H9 (cell line): ENCODE measurements at regions not wholly inside any gene's neighbourhood (a gene's known extent, or its start where the extent isn't known, plus 50 kb on each side); places are given as distances from the start of the nearest gene placed in this dataset.

ENCODE experiments used
- DNase-seq: peaks from one replicate; pipeline ENCODE4 v3.0.0-alpha.2; 2017
- H2AFZ ChIP-seq: one replicate; pipeline ENCODE4 v1.6.1; 2013; ENCODE audit warnings: mild to moderate bottlenecking, low read length, control low read depth, moderate library complexity
- H2AK5ac ChIP-seq: 2 replicates; pipeline ENCODE4 v1.6.1; 2013; ENCODE audit warnings: low read length, control low read depth, mixed read lengths; ENCODE audit not compliant: insufficient read length
- H2BK120ac ChIP-seq: one replicate; pipeline ENCODE4 v1.6.1; 2013; ENCODE audit warnings: low read depth, mild to moderate bottlenecking, low read length, control low read depth, inconsistent platforms; ENCODE audit not compliant: poor library complexity, severe bottlenecking
- H2BK12ac ChIP-seq: 2 replicates; pipeline ENCODE4 v1.6.1; 2013; ENCODE audit warnings: low read length, control low read depth, mixed read lengths, low read depth; ENCODE audit not compliant: insufficient read length
- H2BK15ac ChIP-seq: 2 replicates; pipeline ENCODE4 v1.6.1; 2013; ENCODE audit warnings: low read depth, low read length, control low read depth
- H2BK20ac ChIP-seq: one replicate; pipeline ENCODE4 v1.6.1; 2013; ENCODE audit warnings: low read depth, mild to moderate bottlenecking, low read length, control low read depth, inconsistent platforms; ENCODE audit not compliant: poor library complexity, severe bottlenecking
- H2BK5ac ChIP-seq: 2 replicates; pipeline ENCODE4 v1.6.1; 2013; ENCODE audit warnings: low read length, control low read depth, mixed read lengths; ENCODE audit not compliant: insufficient read length
- H3K14ac ChIP-seq: 2 replicates; pipeline ENCODE4 v1.6.1; 2013; ENCODE audit warnings: low read length, control low read depth; ENCODE audit not compliant: insufficient read depth
- H3K18ac ChIP-seq: 2 replicates; pipeline ENCODE4 v1.6.1; 2013; ENCODE audit warnings: low read depth, mild to moderate bottlenecking, mixed read lengths, low read length, control low read depth; ENCODE audit not compliant: insufficient read length
- H3K23ac ChIP-seq: 2 replicates; pipeline ENCODE4 v1.6.1; 2013; ENCODE audit warnings: low read length, control low read depth, mixed read lengths, low read depth; ENCODE audit not compliant: insufficient read length
- H3K23me2 ChIP-seq: 2 replicates; pipeline ENCODE4 v1.6.1; 2013; ENCODE audit warnings: low read depth, mild to moderate bottlenecking, mixed read lengths, low read length, control low read depth; ENCODE audit not compliant: insufficient read length, poor library complexity, severe bottlenecking
- H3K27ac ChIP-seq: 2 replicates; pipeline ENCODE4 v1.5.1; 2013; ENCODE audit warnings: low read length, control low read depth, mixed read lengths, low read depth; ENCODE audit not compliant: insufficient read length
- H3K27me3 ChIP-seq: 2 replicates; pipeline ENCODE4 v1.6.1; 2013; ENCODE audit warnings: low read length, control low read depth, inconsistent platforms; ENCODE audit not compliant: insufficient read depth
- H3K4ac ChIP-seq: 2 replicates; pipeline ENCODE4 v1.6.1; 2013; ENCODE audit warnings: low read depth, mild to moderate bottlenecking, control low read depth, inconsistent platforms, low read length, moderate library complexity
- H3K4me1 ChIP-seq: 2 replicates; pipeline ENCODE4 v1.6.1; 2013; ENCODE audit warnings: low read length, control low read depth, inconsistent platforms; ENCODE audit not compliant: insufficient read depth
- H3K4me2 ChIP-seq: 2 replicates; pipeline ENCODE4 v1.6.1; 2013; ENCODE audit warnings: low read length, control low read depth, mixed read lengths; ENCODE audit not compliant: insufficient read length, insufficient read depth
- H3K56ac ChIP-seq: 2 replicates; pipeline ENCODE4 v1.6.1; 2013; ENCODE audit warnings: low read depth, mild to moderate bottlenecking, mixed read lengths, low read length, control low read depth; ENCODE audit not compliant: insufficient read length
- H3K79me1 ChIP-seq: 2 replicates; pipeline ENCODE4 v1.6.1; 2013; ENCODE audit warnings: low read depth, mild to moderate bottlenecking, moderate library complexity, low read length, control low read depth, inconsistent platforms; ENCODE audit not compliant: insufficient read depth, poor library complexity, severe bottlenecking
- H3K79me2 ChIP-seq: 2 replicates; pipeline ENCODE4 v1.6.1; 2013; ENCODE audit warnings: low read length, control low read depth, inconsistent platforms; ENCODE audit not compliant: insufficient read depth
- H3K9ac ChIP-seq: 2 replicates; pipeline ENCODE4 v1.6.1; 2013; ENCODE audit warnings: low read length, control low read depth, mixed read lengths; ENCODE audit not compliant: insufficient read length; ENCODE audit errors: extremely low read depth
- H3K9me3 ChIP-seq: one replicate; pipeline ENCODE4 v1.6.1; 2013; ENCODE audit warnings: low read depth, low read length, inconsistent platforms; ENCODE audit not compliant: control insufficient read depth
- H3T11ph ChIP-seq: one replicate; pipeline ENCODE4 v1.6.1; 2013; ENCODE audit warnings: mild to moderate bottlenecking, low read length, control low read depth, inconsistent platforms
- H4K20me1 ChIP-seq: one replicate; pipeline ENCODE4 v1.6.1; 2013; ENCODE audit not compliant: control insufficient read depth, insufficient read length, insufficient read depth
- H4K5ac ChIP-seq: 2 replicates; pipeline ENCODE4 v1.6.1; 2013; ENCODE audit warnings: low read depth, mild to moderate bottlenecking, mixed read lengths, low read length, control low read depth; ENCODE audit not compliant: insufficient read length
- H4K8ac ChIP-seq: replicated peaks from 2 replicates; pipeline ENCODE4 v1.6.1; 2013; ENCODE audit warnings: low read length, control low read depth, mixed read lengths, low read depth; ENCODE audit not compliant: insufficient read length
- H4K91ac ChIP-seq: 2 replicates; pipeline ENCODE4 v1.6.1; 2013; ENCODE audit warnings: low read depth, mild to moderate bottlenecking, moderate library complexity, mixed read lengths, low read length, control low read depth; ENCODE audit not compliant: insufficient read length
- H3K27ac Mint-ChIP-seq, 3 experiments: 2 replicates in 2 of 3; 3 replicates in 1 of 3; pipeline ENCODE4 v1.8.0; 2020 to 2021; ENCODE audit warnings: mixed read lengths in 3 of 3, mild to moderate bottlenecking in 1 of 3, moderate library complexity in 1 of 3
- H3K27me3 Mint-ChIP-seq: 2 replicates; pipeline ENCODE4 v1.8.0; 2021; ENCODE audit warnings: low read depth, mild to moderate bottlenecking, moderate library complexity, mixed read lengths
- H3K36me3 Mint-ChIP-seq, 3 experiments: 2 replicates in 2 of 3; 3 replicates in 1 of 3; pipeline ENCODE4 v1.8.0; 2020 to 2021; ENCODE audit warnings: low read depth in 3 of 3, mixed read lengths in 3 of 3; ENCODE audit not compliant: insufficient read depth in 1 of 3
- H3K4me1 Mint-ChIP-seq, 2 experiments: 2 replicates each; pipeline ENCODE4 v1.8.0; 2020; ENCODE audit warnings: mixed read lengths in 2 of 2
- H3K4me3 Mint-ChIP-seq, 2 experiments: 2 replicates in 1 of 2; 3 replicates in 1 of 2; pipeline ENCODE4 v1.8.0; 2020 to 2021; ENCODE audit warnings: mild to moderate bottlenecking in 2 of 2, mixed read lengths in 2 of 2, moderate library complexity in 1 of 2
- H3K9me3 Mint-ChIP-seq, 2 experiments: 2 replicates in 1 of 2; 3 replicates in 1 of 2; pipeline ENCODE4 v1.8.0; 2020; ENCODE audit warnings: mild to moderate bottlenecking in 2 of 2, mixed read lengths in 2 of 2, moderate library complexity in 1 of 2
- CTCF ChIP-seq: fragments of 200-600 bp; sonication (generic); conservative IDR thresholded peaks from 3 replicates; pipeline ENCODE4 v1.8.0; 2021; ENCODE audit warnings: antibody characterized with exemption, mild to moderate bottlenecking
- WGBS: extraction: QIAGEN DNeasy Blood & Tissue Kit; methylation state at CpG from one replicate; pipeline ENCODE4 v1.1.7; 2013; ENCODE audit warnings: missing lambda C conversion rate, low lambda C conversion rate, mixed read lengths; ENCODE audit not compliant: insufficient read length; ENCODE audit errors: extremely low coverage; 5-methylcytosine and 5-hydroxymethylcytosine counted together

- Histone ChIP-seq H4K8ac (no peak overlapping the region), H3T11ph (no peak overlapping the region), H2BK5ac (no peak overlapping the region), H2AFZ (no peak overlapping the region), H3K9ac (no peak overlapping the region), H2BK12ac (no peak overlapping the region), H2BK20ac (no peak overlapping the region), H3K9me3 (no peaks in the 10 kb centered on the region), H2AK5ac (no peak overlapping the region), H3K4me1 (no peaks in the 10 kb centered on the region), H3K56ac (no peak overlapping the region), H3K23ac (no peak overlapping the region), H2BK120ac (no peak overlapping the region), H4K5ac (no peak overlapping the region), H3K27me3 (no peaks in the 10 kb centered on the region), H3K27ac (no peak overlapping the region), H3K18ac (no peak overlapping the region), H2BK15ac (no peak overlapping the region), H3K14ac (no peak overlapping the region), H3K23me2 (no peaks in the 10 kb centered on the region), H3K4me2 (no peak overlapping the region), H4K20me1 (no peaks in the 10 kb centered on the region), H3K4ac (no peak overlapping the region), H3K79me2 (no peaks in the 10 kb centered on the region), H3K79me1 (no peaks in the 10 kb centered on the region), H4K91ac (no peak overlapping the region)
- Mint-ChIP-seq H3K4me3 (no peak overlapping the region), H3K27me3 (peaks cover 31% of the 10 kb centered on the region), H3K36me3 (no peaks in the 10 kb centered on the region), H3K4me1 (peaks cover 11 to 30% of the 10 kb centered on the region in 2 experiments), H3K27ac (peak overlapping the region in 1 of 3 experiments; percentile 40; a peak in 1 of 7 replicates), H3K9me3 (no peaks in the 10 kb centered on the region)
- no peak for DNase-seq
- no peak for TF ChIP-seq CTCF
- WGBS = no CpG with 5 or more reads among the region's 10 CpGs
Measured at GRCh38 chr2:2691419-2691818, 360.3 kb upstream of the MYT1L start.
